Lung (tissue), 11 donors: ENCODE measurements at regions not wholly inside any gene's neighbourhood (a gene's known extent, or its start where the extent isn't known, plus 50 kb on each side); places are given as distances from the start of the nearest gene placed in this dataset.
A peak's percentile ranks its signal among the peaks of the same experiment; 100 is the strongest.

Experiments
- ATAC-seq: fragments of 200-7000 bp; cut with Tn5 transposase; one replicate; pipeline ENCODE4 v1.9.1; 2020; ENCODE audit warnings: moderate number of reproducible peaks; ENCODE audit not compliant: insufficient read depth, low FRiP score
- DNase-seq, 3 donors: peaks; one replicate each; pipeline ENCODE4 v3.0.0-alpha.2; 2013 to 2017
- H3K27ac ChIP-seq, 2 donors: one replicate each; pipeline ENCODE4 v1.5.1; 2013; ENCODE audit warnings: mild to moderate bottlenecking in 2 of 2, moderate library complexity in 2 of 2, control low read depth in 1 of 2, inconsistent platforms in 1 of 2, low read depth in 1 of 2, low read length in 1 of 2
- H3K27me3 ChIP-seq, 3 donors: one replicate each; pipeline ENCODE4 v1.5.1; 2013; ENCODE audit warnings: low read length in 2 of 3; ENCODE audit not compliant: control insufficient read depth in 3 of 3, insufficient read depth in 3 of 3
- H3K36me3 ChIP-seq, 4 donors: one replicate each; pipeline ENCODE4 v1.5.1; 2013; ENCODE audit warnings: low read length in 4 of 4, mild to moderate bottlenecking in 1 of 4, moderate library complexity in 1 of 4; ENCODE audit not compliant: control insufficient read depth in 4 of 4, insufficient read depth in 4 of 4
- H3K4me1 ChIP-seq, 5 donors: one replicate each; pipeline ENCODE4 v1.5.1; 2013; ENCODE audit warnings: low read length in 5 of 5, mild to moderate bottlenecking in 2 of 5, moderate library complexity in 1 of 5; ENCODE audit not compliant: control insufficient read depth in 5 of 5, insufficient read depth in 5 of 5
- H3K4me3 ChIP-seq: one replicate; pipeline ENCODE4 v1.5.1; 2013; ENCODE audit warnings: mild to moderate bottlenecking, control low read depth, moderate library complexity
- H3K9ac ChIP-seq, 2 donors: one replicate each; pipeline ENCODE4 v1.5.1; 2013; ENCODE audit warnings: low read length in 2 of 2, control low read depth in 1 of 2; ENCODE audit not compliant: insufficient read depth in 1 of 2
- H3K9me3 ChIP-seq, 4 donors: one replicate each; pipeline ENCODE4 v1.5.1; 2013; ENCODE audit warnings: low read length in 3 of 4, mild to moderate bottlenecking in 1 of 4, moderate library complexity in 1 of 4; ENCODE audit not compliant: control insufficient read depth in 4 of 4, insufficient read depth in 3 of 4
- CTCF ChIP-seq: IDR thresholded peaks from 2 replicates; pipeline ENCODE4 v1.5.1; 2012; ENCODE audit warnings: mild to moderate bottlenecking; ENCODE audit errors: control extremely low read depth, extremely low read depth
- WGBS, 2 donors: extraction: QIAGEN DNeasy Blood & Tissue Kit; methylation state at CpG; one replicate each; pipeline ENCODE4 v1.1.7; 2013; 5-methylcytosine and 5-hydroxymethylcytosine counted together
- donor health status: control.
- donor health status: control.
- donor health status: Bipolar disorder and iron deficiency.
- donor health status: healthy.
- donor health status: DM: yes; HTN: yes; CAD: no.

- no peak for DNase-seq
- Histone ChIP-seq H3K4me1 (peaks cover 0 to 2% (median 0%) of the 10 kb centered on the region in 5 donors), H3K9ac (no peak overlapping the region), H3K36me3 (no peaks in the 10 kb centered on the region), H3K4me3 (no peak overlapping the region), H3K27me3 (no peaks in the 10 kb centered on the region), H3K27ac (no peak overlapping the region), H3K9me3 (peaks cover 0 to 2% (median 0%) of the 10 kb centered on the region in 4 donors)
- no peak for TF ChIP-seq CTCF
- WGBS, 2 donors = 45 to 69% methylated on average over 1 of the region's 1 CpG
- peak; percentile 53 for ATAC-seq
Measured at GRCh38 chr13:44734201-44734707, 158.1 kb upstream of the TSC22D1 start.

DNA sequence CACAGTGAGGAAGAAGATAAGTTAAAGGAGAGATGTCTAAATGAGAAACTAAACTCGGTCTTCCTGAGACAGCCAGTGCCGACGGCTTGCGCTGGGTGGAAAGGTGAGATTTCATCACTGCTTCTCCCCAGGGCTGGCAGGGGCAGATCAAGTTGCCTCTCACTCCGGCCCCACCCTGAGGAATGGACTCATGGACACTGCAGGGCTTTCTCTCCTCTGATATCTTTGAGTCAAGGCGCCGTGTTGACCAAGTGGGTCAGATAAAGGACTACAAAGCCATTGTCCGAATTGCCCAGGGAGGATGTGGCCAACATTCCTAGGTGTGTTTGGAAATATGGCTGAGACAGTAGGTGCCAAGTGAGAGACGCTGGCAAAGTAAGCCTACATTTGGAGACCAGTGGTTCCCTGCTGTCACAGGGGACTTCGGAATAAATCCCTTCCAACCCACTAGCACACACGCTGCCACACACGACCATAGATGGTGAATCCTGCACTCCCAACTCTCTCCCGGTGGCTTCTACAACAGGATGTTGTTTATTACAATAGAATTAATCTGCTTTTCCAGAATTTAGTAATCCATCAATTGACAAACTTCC lies 156.5 kb upstream of the TSC22D1 start:
- no peak for DNase-seq
- H3K9me3 ChIP-seq = peaks cover 0 to 2% (median 0%) of the 10 kb centered on the region in 4 donors
- peaks cover 0 to 2% (median 0%) of the 10 kb centered on the region in 5 donors for H3K4me1 ChIP-seq
- no peak for ATAC-seq
- 70 to 89% methylated on average over 13 of the region's 13 CpGs for WGBS, 2 donors
- no peaks in the 10 kb centered on the region for H3K27me3 ChIP-seq
- no peak overlapping the region for H3K4me3 ChIP-seq
- H3K27ac ChIP-seq = no peak overlapping the region
- no peak overlapping the region for H3K9ac ChIP-seq
- no peaks in the 10 kb centered on the region for H3K36me3 ChIP-seq
- TF ChIP-seq CTCF = no peak

- DNase-seq (no peak), ATAC-seq (no peak)
- Histone ChIP-seq H3K36me3 (no peaks in the 10 kb centered on the region), H3K4me1 (peaks cover 0 to 2% (median 0%) of the 10 kb centered on the region in 5 donors), H3K9me3 (peaks cover 0 to 2% (median 0%) of the 10 kb centered on the region in 4 donors), H3K9ac (no peak overlapping the region), H3K4me3 (no peak overlapping the region), H3K27me3 (no peaks in the 10 kb centered on the region), H3K27ac (no peak overlapping the region)
- 2 to 35% methylated on average over 1 of the region's 1 CpG for WGBS, 2 donors
- TF ChIP-seq CTCF = no peak
Measured at GRCh38 chr13:44730851-44731250, 154.7 kb upstream of the TSC22D1 start.
